ENCODE measurements at regions not wholly inside any gene's neighbourhood (a gene's known extent, or its start where the extent isn't known, plus 50 kb on each side); places are given as distances from the start of the nearest gene placed in this dataset.

GRCh38 chr20:11182720-11183119, 508.9 kb upstream of the JAG1 start:
- H3F3A ChIP-seq (ENCODE audit: insufficient read depth, low read length, poor library complexity, severe bottlenecking) = no peaks in the 10 kb centered on the region
- H3K27me3 ChIP-seq (ENCODE audit: insufficient read depth, low read depth, low read length) = no peaks in the 10 kb centered on the region
- TF ChIP-seq REST (IDR thresholded peaks at IDR 0.05; ENCODE audit: borderline replicate concordance) = no peak
- TF ChIP-seq MXI1 (conservative IDR thresholded peaks at IDR 0.05; ENCODE audit: poor library complexity, severe bottlenecking) = no peak
- TF ChIP-seq EP300 (conservative IDR thresholded peaks at IDR 0.05; ENCODE audit: poor library complexity, severe bottlenecking) = no peak
- TF ChIP-seq SMC3 (conservative IDR thresholded peaks at IDR 0.05; ENCODE audit: poor library complexity) = no peak
- no peak for TF ChIP-seq CTCF (IDR thresholded peaks at IDR 0.05; ENCODE audit: poor library complexity, severe bottlenecking)
- TF ChIP-seq TAF1 (IDR thresholded peaks at IDR 0.05; ENCODE audit: low read depth) = no peak
- TF ChIP-seq POLR2AphosphoS5 (IDR thresholded peaks at IDR 0.05) = no peak
- no peak for TF ChIP-seq EZH2 (IDR thresholded peaks at IDR 0.05; ENCODE audit: borderline replicate concordance, insufficient read depth, low read length, poor library complexity, severe bottlenecking)
- TF ChIP-seq RAD21 (conservative IDR thresholded peaks at IDR 0.05) = no peak
- H4K20me1 ChIP-seq (ENCODE audit: insufficient read depth) = no peaks in the 10 kb centered on the region
- H3K79me2 ChIP-seq (replicated peaks; ENCODE audit: insufficient read depth, low read length) = no peaks in the 10 kb centered on the region
- H3K4me2 ChIP-seq (ENCODE audit: low read length) = no peak overlapping the region
- H3K27ac ChIP-seq (ENCODE audit: low read length) = no peak overlapping the region
- H3K9me2 ChIP-seq (ENCODE audit: insufficient read depth, low read length) = no peaks in the 10 kb centered on the region
- no peak overlapping the region for H3K4me3 ChIP-seq (ENCODE audit: low read length)
- no peaks in the 10 kb centered on the region for H3K36me3 ChIP-seq (ENCODE audit: insufficient read depth, low read length)
- H2AFZ ChIP-seq (ENCODE audit: low read depth, low read length) = no peak overlapping the region
- H3K9me3 ChIP-seq (ENCODE audit: low read length) = peaks cover 7% of the 10 kb centered on the region
- H3K9ac ChIP-seq (ENCODE audit: low read length) = no peak overlapping the region

GRCh38 chr20:11186301-11187008, 512.7 kb upstream of the JAG1 start:
- no peak overlapping the region for H3K27ac ChIP-seq (ENCODE audit: low read length)
- H3F3A ChIP-seq (ENCODE audit: insufficient read depth, low read length, poor library complexity, severe bottlenecking) = no peaks in the 10 kb centered on the region
- H2AFZ ChIP-seq (ENCODE audit: low read depth, low read length) = no peak overlapping the region
- no peak overlapping the region for H3K4me2 ChIP-seq (ENCODE audit: low read length)
- H4K20me1 ChIP-seq (ENCODE audit: insufficient read depth) = no peaks in the 10 kb centered on the region
- no peak overlapping the region for H3K4me3 ChIP-seq (ENCODE audit: low read length)
- H3K9ac ChIP-seq (ENCODE audit: low read length) = no peak overlapping the region
- H3K9me3 ChIP-seq (ENCODE audit: low read length) = peaks cover 7% of the 10 kb centered on the region
- H3K9me2 ChIP-seq (ENCODE audit: insufficient read depth, low read length) = no peaks in the 10 kb centered on the region
- H3K36me3 ChIP-seq (ENCODE audit: insufficient read depth, low read length) = no peaks in the 10 kb centered on the region
- H3K27me3 ChIP-seq (ENCODE audit: insufficient read depth, low read depth, low read length) = no peaks in the 10 kb centered on the region
- no peak for TF ChIP-seq CTCF (IDR thresholded peaks at IDR 0.05; ENCODE audit: poor library complexity, severe bottlenecking)
- no peak for TF ChIP-seq TAF1 (IDR thresholded peaks at IDR 0.05; ENCODE audit: low read depth)
- no peak for TF ChIP-seq EZH2 (IDR thresholded peaks at IDR 0.05; ENCODE audit: borderline replicate concordance, insufficient read depth, low read length, poor library complexity, severe bottlenecking)
- TF ChIP-seq SMC3 (conservative IDR thresholded peaks at IDR 0.05; ENCODE audit: poor library complexity) = no peak
- no peak for TF ChIP-seq MXI1 (conservative IDR thresholded peaks at IDR 0.05; ENCODE audit: poor library complexity, severe bottlenecking)
- no peak for TF ChIP-seq RAD21 (conservative IDR thresholded peaks at IDR 0.05)
- TF ChIP-seq EP300 (conservative IDR thresholded peaks at IDR 0.05; ENCODE audit: poor library complexity, severe bottlenecking) = no peak
- no peak for TF ChIP-seq REST (IDR thresholded peaks at IDR 0.05; ENCODE audit: borderline replicate concordance)
- TF ChIP-seq POLR2AphosphoS5 (IDR thresholded peaks at IDR 0.05) = no peak
- H3K79me2 ChIP-seq (replicated peaks; ENCODE audit: insufficient read depth, low read length) = no peaks in the 10 kb centered on the region

Measured in neural cell (in vitro differentiated cells).